ENCODE measurements at regions not wholly inside any gene's neighbourhood (a gene's known extent, or its start where the extent isn't known, plus 50 kb on each side); places are given as distances from the start of the nearest gene placed in this dataset.

- no peak overlapping the region for H3K27ac ChIP-seq (ENCODE audit: low read depth in 2 of 2, low read length in 2 of 2)
- no peaks in the 10 kb centered on the region for H3K4me1 ChIP-seq (ENCODE audit: control insufficient read depth in 2 of 2, insufficient read depth in 2 of 2, low read length in 2 of 2)
- H3K9ac ChIP-seq (ENCODE audit: low read depth in 1 of 2, low read length in 2 of 2), result no peak overlapping the region
- no peaks in the 10 kb centered on the region for H3K36me3 ChIP-seq (ENCODE audit: control insufficient read depth in 2 of 2, insufficient read depth in 2 of 2, low read length in 2 of 2)
- no peaks in the 10 kb centered on the region for H3K9me3 ChIP-seq (ENCODE audit: control insufficient read depth in 2 of 2, low read length in 2 of 2)
- no peak overlapping the region for H3K4me3 ChIP-seq (ENCODE audit: low read length in 2 of 2)
- H3K27me3 ChIP-seq (ENCODE audit: control insufficient read depth in 2 of 2, insufficient read depth in 2 of 2, low read length in 2 of 2), result no peaks in the 10 kb centered on the region
These were observed 293.8 kb downstream of the GAS1 start for GRCh38 chr9:86653466-86653865.

- no peak overlapping the region for H3K9ac ChIP-seq (ENCODE audit: low read depth in 1 of 2, low read length in 2 of 2)
- no peaks in the 10 kb centered on the region for H3K9me3 ChIP-seq (ENCODE audit: control insufficient read depth in 2 of 2, low read length in 2 of 2)
- no peaks in the 10 kb centered on the region for H3K36me3 ChIP-seq (ENCODE audit: control insufficient read depth in 2 of 2, insufficient read depth in 2 of 2, low read length in 2 of 2)
- no peaks in the 10 kb centered on the region for H3K27me3 ChIP-seq (ENCODE audit: control insufficient read depth in 2 of 2, insufficient read depth in 2 of 2, low read length in 2 of 2)
- no peak overlapping the region for H3K27ac ChIP-seq (ENCODE audit: low read depth in 2 of 2, low read length in 2 of 2)
- no peak overlapping the region for H3K4me3 ChIP-seq (ENCODE audit: low read length in 2 of 2)
- H3K4me1 ChIP-seq (ENCODE audit: control insufficient read depth in 2 of 2, insufficient read depth in 2 of 2, low read length in 2 of 2), result no peaks in the 10 kb centered on the region
These were observed 294.6 kb downstream of the GAS1 start for GRCh38 chr9:86652736-86653135.

GRCh38 chr9:86649913-86650312, 295.7 kb upstream of the TUT7 start:
- H3K27me3 ChIP-seq (ENCODE audit: control insufficient read depth in 2 of 2, insufficient read depth in 2 of 2, low read length in 2 of 2), result no peaks in the 10 kb centered on the region
- H3K27ac ChIP-seq (ENCODE audit: low read depth in 2 of 2, low read length in 2 of 2), result no peak overlapping the region
- H3K9me3 ChIP-seq (ENCODE audit: control insufficient read depth in 2 of 2, low read length in 2 of 2), result no peaks in the 10 kb centered on the region
- no peak overlapping the region for H3K9ac ChIP-seq (ENCODE audit: low read depth in 1 of 2, low read length in 2 of 2)
- no peaks in the 10 kb centered on the region for H3K4me1 ChIP-seq (ENCODE audit: control insufficient read depth in 2 of 2, insufficient read depth in 2 of 2, low read length in 2 of 2)
- H3K4me3 ChIP-seq (ENCODE audit: low read length in 2 of 2), result no peak overlapping the region
- H3K36me3 ChIP-seq (ENCODE audit: control insufficient read depth in 2 of 2, insufficient read depth in 2 of 2, low read length in 2 of 2), result no peaks in the 10 kb centered on the region

GRCh38 chr9:86648828-86649170, 294.6 kb upstream of the TUT7 start:
- no peak overlapping the region for H3K9ac ChIP-seq (ENCODE audit: low read depth in 1 of 2, low read length in 2 of 2)
- no peaks in the 10 kb centered on the region for H3K36me3 ChIP-seq (ENCODE audit: control insufficient read depth in 2 of 2, insufficient read depth in 2 of 2, low read length in 2 of 2)
- H3K9me3 ChIP-seq (ENCODE audit: control insufficient read depth in 2 of 2, low read length in 2 of 2), result no peaks in the 10 kb centered on the region
- no peaks in the 10 kb centered on the region for H3K27me3 ChIP-seq (ENCODE audit: control insufficient read depth in 2 of 2, insufficient read depth in 2 of 2, low read length in 2 of 2)
- no peaks in the 10 kb centered on the region for H3K4me1 ChIP-seq (ENCODE audit: control insufficient read depth in 2 of 2, insufficient read depth in 2 of 2, low read length in 2 of 2)
- no peak overlapping the region for H3K27ac ChIP-seq (ENCODE audit: low read depth in 2 of 2, low read length in 2 of 2)
- no peak overlapping the region for H3K4me3 ChIP-seq (ENCODE audit: low read length in 2 of 2)

- no peak overlapping the region for H3K27ac ChIP-seq (ENCODE audit: low read depth in 2 of 2, low read length in 2 of 2)
- H3K36me3 ChIP-seq (ENCODE audit: control insufficient read depth in 2 of 2, insufficient read depth in 2 of 2, low read length in 2 of 2), result no peaks in the 10 kb centered on the region
- no peaks in the 10 kb centered on the region for H3K4me1 ChIP-seq (ENCODE audit: control insufficient read depth in 2 of 2, insufficient read depth in 2 of 2, low read length in 2 of 2)
- H3K9ac ChIP-seq (ENCODE audit: low read depth in 1 of 2, low read length in 2 of 2), result no peak overlapping the region
- no peak overlapping the region for H3K4me3 ChIP-seq (ENCODE audit: low read length in 2 of 2)
- H3K27me3 ChIP-seq (ENCODE audit: control insufficient read depth in 2 of 2, insufficient read depth in 2 of 2, low read length in 2 of 2), result no peaks in the 10 kb centered on the region
- no peaks in the 10 kb centered on the region for H3K9me3 ChIP-seq (ENCODE audit: control insufficient read depth in 2 of 2, low read length in 2 of 2)
These were observed 294.1 kb upstream of the TUT7 start for GRCh38 chr9:86648156-86648827.

GRCh38 chr9:86645303-86645702, 291.1 kb upstream of the TUT7 start:
- H3K27me3 ChIP-seq (ENCODE audit: control insufficient read depth in 2 of 2, insufficient read depth in 2 of 2, low read length in 2 of 2), result peaks cover 0 to 4% of the 10 kb centered on the region in 2 donors
- peaks cover 0 to 1% of the 10 kb centered on the region in 2 donors for H3K4me1 ChIP-seq (ENCODE audit: control insufficient read depth in 2 of 2, insufficient read depth in 2 of 2, low read length in 2 of 2)
- no peaks in the 10 kb centered on the region for H3K9me3 ChIP-seq (ENCODE audit: control insufficient read depth in 2 of 2, low read length in 2 of 2)
- H3K4me3 ChIP-seq (ENCODE audit: low read length in 2 of 2), result no peak overlapping the region
- H3K36me3 ChIP-seq (ENCODE audit: control insufficient read depth in 2 of 2, insufficient read depth in 2 of 2, low read length in 2 of 2), result no peaks in the 10 kb centered on the region
- H3K9ac ChIP-seq (ENCODE audit: low read depth in 1 of 2, low read length in 2 of 2), result no peak overlapping the region
- no peak overlapping the region for H3K27ac ChIP-seq (ENCODE audit: low read depth in 2 of 2, low read length in 2 of 2)

- Histone ChIP-seq H3K9me3 (ENCODE audit: control insufficient read depth in 2 of 2, low read length in 2 of 2) (no peaks in the 10 kb centered on the region), H3K27ac (ENCODE audit: low read depth in 2 of 2, low read length in 2 of 2) (no peak overlapping the region), H3K27me3 (ENCODE audit: control insufficient read depth in 2 of 2, insufficient read depth in 2 of 2, low read length in 2 of 2) (peaks cover 0 to 4% of the 10 kb centered on the region in 2 donors)
These were observed 290.4 kb upstream of the TUT7 start for GRCh38 chr9:86644675-86645034.

GRCh38 chr9:86643946-86644674, 289.9 kb upstream of the TUT7 start:
- Histone ChIP-seq H3K4me3 (ENCODE audit: low read length in 2 of 2) (no peak overlapping the region), H3K4me1 (ENCODE audit: control insufficient read depth in 2 of 2, insufficient read depth in 2 of 2, low read length in 2 of 2) (peaks cover 0 to 6% of the 10 kb centered on the region in 2 donors), H3K27ac (ENCODE audit: low read depth in 2 of 2, low read length in 2 of 2) (no peak overlapping the region), H3K9ac (ENCODE audit: low read depth in 1 of 2, low read length in 2 of 2) (no peak overlapping the region), H3K9me3 (ENCODE audit: control insufficient read depth in 2 of 2, low read length in 2 of 2) (no peaks in the 10 kb centered on the region), H3K36me3 (ENCODE audit: control insufficient read depth in 2 of 2, insufficient read depth in 2 of 2, low read length in 2 of 2) (no peaks in the 10 kb centered on the region), H3K27me3 (ENCODE audit: control insufficient read depth in 2 of 2, insufficient read depth in 2 of 2, low read length in 2 of 2) (peaks cover 0 to 4% of the 10 kb centered on the region in 2 donors)

More at GRCh38 chr9:86644675-86645034, 290.4 kb upstream of the TUT7 start:
- Histone ChIP-seq H3K4me1 (ENCODE audit: control insufficient read depth in 2 of 2, insufficient read depth in 2 of 2, low read length in 2 of 2) (peaks cover 0 to 6% of the 10 kb centered on the region in 2 donors), H3K9ac (ENCODE audit: low read depth in 1 of 2, low read length in 2 of 2) (no peak overlapping the region), H3K36me3 (ENCODE audit: control insufficient read depth in 2 of 2, insufficient read depth in 2 of 2, low read length in 2 of 2) (no peaks in the 10 kb centered on the region), H3K4me3 (ENCODE audit: low read length in 2 of 2) (no peak overlapping the region)

GRCh38 chr9:86642721-86643120, 288.5 kb upstream of the TUT7 start:
- Histone ChIP-seq H3K4me1 (ENCODE audit: control insufficient read depth in 2 of 2, insufficient read depth in 2 of 2, low read length in 2 of 2) (peaks cover 0 to 6% of the 10 kb centered on the region in 2 donors), H3K27ac (ENCODE audit: low read depth in 2 of 2, low read length in 2 of 2) (no peak overlapping the region), H3K9me3 (ENCODE audit: control insufficient read depth in 2 of 2, low read length in 2 of 2) (no peaks in the 10 kb centered on the region), H3K27me3 (ENCODE audit: control insufficient read depth in 2 of 2, insufficient read depth in 2 of 2, low read length in 2 of 2) (peaks cover 0 to 4% of the 10 kb centered on the region in 2 donors), H3K4me3 (ENCODE audit: low read length in 2 of 2) (no peak overlapping the region), H3K36me3 (ENCODE audit: control insufficient read depth in 2 of 2, insufficient read depth in 2 of 2, low read length in 2 of 2) (no peaks in the 10 kb centered on the region), H3K9ac (ENCODE audit: low read depth in 1 of 2, low read length in 2 of 2) (no peak overlapping the region)

- Histone ChIP-seq H3K9ac (ENCODE audit: low read depth in 1 of 2, low read length in 2 of 2) (no peak overlapping the region), H3K9me3 (ENCODE audit: control insufficient read depth in 2 of 2, low read length in 2 of 2) (no peaks in the 10 kb centered on the region), H3K4me1 (ENCODE audit: control insufficient read depth in 2 of 2, insufficient read depth in 2 of 2, low read length in 2 of 2) (peaks cover 0 to 6% of the 10 kb centered on the region in 2 donors), H3K27me3 (ENCODE audit: control insufficient read depth in 2 of 2, insufficient read depth in 2 of 2, low read length in 2 of 2) (peaks cover 0 to 6% of the 10 kb centered on the region in 2 donors), H3K27ac (ENCODE audit: low read depth in 2 of 2, low read length in 2 of 2) (no peak overlapping the region), H3K36me3 (ENCODE audit: control insufficient read depth in 2 of 2, insufficient read depth in 2 of 2, low read length in 2 of 2) (no peaks in the 10 kb centered on the region), H3K4me3 (ENCODE audit: low read length in 2 of 2) (no peak overlapping the region)
These were observed 287.8 kb upstream of the TUT7 start for GRCh38 chr9:86641970-86642369.
